OCI-LY7 (cell line): ENCODE measurements at regions not wholly inside any gene's neighbourhood (a gene's known extent, or its start where the extent isn't known, plus 50 kb on each side); places are given as distances from the start of the nearest gene placed in this dataset.

Experiments
- BruUV-seq: library from RNA; stranded (reverse); fragments of 400-500 nt; replicated peaks from 2 replicates; lab custom pipeline; 2021; lab: Mats Ljungman, UMichigan
- CTCF ChIA-PET: fragments of 300-600 bp; sonication (Branson Sonifier 250); formaldehyde crosslinking; loops from one replicate; lab custom pipeline; 2022; ENCODE audit warnings: antibody characterized with exemption; ENCODE audit not compliant: unreplicated experiment; lab: Charles Lee
- POLR2A ChIA-PET: fragments of 300-600 bp; sonication (Branson Sonifier 250); formaldehyde crosslinking; loops from one replicate; lab custom pipeline; 2022; ENCODE audit warnings: antibody characterized with exemption; lab: Charles Lee
- DNase-seq: peaks from one replicate; pipeline ENCODE4 v3.0.0-alpha.2; 2015; ENCODE audit warnings: low spot score
- H2AFZ ChIP-seq: fragments of 200-600 bp; sonication (generic), shearing (Covaris generic); 2 replicates; pipeline ENCODE4 v1.6.1; 2014; ENCODE audit warnings: mild to moderate bottlenecking, antibody characterized with exemption, low read length, moderate library complexity
- H3K27ac ChIP-seq: fragments of 200-600 bp; sonication (generic); 2 replicates; pipeline ENCODE4 v1.5.1; 2014; ENCODE audit warnings: mixed run types, low read depth, mild to moderate bottlenecking, moderate library complexity, low read length, inconsistent platforms; ENCODE audit not compliant: poor library complexity, severe bottlenecking
- H3K36me3 ChIP-seq: fragments of 200-600 bp; sonication (generic); 2 replicates; pipeline ENCODE4 v1.6.1; 2014; ENCODE audit warnings: mild to moderate bottlenecking, antibody characterized with exemption, low read length, moderate library complexity, mixed read lengths; ENCODE audit not compliant: insufficient read depth
- H3K4me1 ChIP-seq: fragments of 200-600 bp; sonication (generic); 2 replicates; pipeline ENCODE4 v1.5.1; 2014; ENCODE audit warnings: mild to moderate bottlenecking, low read length; ENCODE audit not compliant: insufficient read depth, poor library complexity, severe bottlenecking
- H3K4me2 ChIP-seq: fragments of 200-600 bp; sonication (generic); 2 replicates; pipeline ENCODE4 v1.6.1; 2014; ENCODE audit warnings: mild to moderate bottlenecking, low read length
- H3K4me3 ChIP-seq: fragments of 200-600 bp; sonication (generic); 2 replicates; pipeline ENCODE4 v1.5.1; 2014; ENCODE audit warnings: mild to moderate bottlenecking, low read depth, low read length; ENCODE audit not compliant: poor library complexity, severe bottlenecking
- H3K79me2 ChIP-seq: fragments of 200-600 bp; sonication (generic); 2 replicates; pipeline ENCODE4 v1.6.1; 2016; ENCODE audit warnings: low read depth, mild to moderate bottlenecking, low read length, moderate library complexity, mixed read lengths; ENCODE audit not compliant: insufficient read depth
- H3K9me2 ChIP-seq: fragments of 200-600 bp; sonication (generic); 2 replicates; pipeline ENCODE4 v1.6.1; 2016; ENCODE audit warnings: mild to moderate bottlenecking, low read length, mixed read lengths; ENCODE audit not compliant: insufficient read depth
- H3K9me3 ChIP-seq: fragments of 200-600 bp; sonication (generic); 2 replicates; pipeline ENCODE4 v1.6.1; 2014; ENCODE audit warnings: mild to moderate bottlenecking, mixed run types, low read length, mixed read lengths
- H4K20me1 ChIP-seq: fragments of 200-600 bp; sonication (generic); 2 replicates; pipeline ENCODE4 v1.6.1; 2014; ENCODE audit warnings: mild to moderate bottlenecking, antibody characterized with exemption, low read length, moderate library complexity, mixed read lengths; ENCODE audit not compliant: insufficient read depth
- CTCF ChIP-seq: fragments of 200-600 bp; sonication (generic); conservative IDR thresholded peaks from 2 replicates; pipeline ENCODE4 v1.5.1; 2014; ENCODE audit warnings: mild to moderate bottlenecking, antibody characterized with exemption, low read length, moderate library complexity, mixed read lengths
- EZH2phosphoT487 ChIP-seq: fragments of 200-600 bp; sonication (generic); IDR thresholded peaks from 2 replicates; pipeline ENCODE4 v1.6.1; 2018; ENCODE audit warnings: low read depth, borderline replicate concordance, mild to moderate bottlenecking, mixed run types, antibody characterized with exemption, low read length, moderate library complexity, mixed read lengths
- intact Hi-C: fragments of 100-400 bp; cut with micrococcal nuclease; formaldehyde crosslinking; loops from one replicate; pipeline ENCODE4 v1.10.0; 2022; ENCODE audit not compliant: unreplicated experiment

DNA sequence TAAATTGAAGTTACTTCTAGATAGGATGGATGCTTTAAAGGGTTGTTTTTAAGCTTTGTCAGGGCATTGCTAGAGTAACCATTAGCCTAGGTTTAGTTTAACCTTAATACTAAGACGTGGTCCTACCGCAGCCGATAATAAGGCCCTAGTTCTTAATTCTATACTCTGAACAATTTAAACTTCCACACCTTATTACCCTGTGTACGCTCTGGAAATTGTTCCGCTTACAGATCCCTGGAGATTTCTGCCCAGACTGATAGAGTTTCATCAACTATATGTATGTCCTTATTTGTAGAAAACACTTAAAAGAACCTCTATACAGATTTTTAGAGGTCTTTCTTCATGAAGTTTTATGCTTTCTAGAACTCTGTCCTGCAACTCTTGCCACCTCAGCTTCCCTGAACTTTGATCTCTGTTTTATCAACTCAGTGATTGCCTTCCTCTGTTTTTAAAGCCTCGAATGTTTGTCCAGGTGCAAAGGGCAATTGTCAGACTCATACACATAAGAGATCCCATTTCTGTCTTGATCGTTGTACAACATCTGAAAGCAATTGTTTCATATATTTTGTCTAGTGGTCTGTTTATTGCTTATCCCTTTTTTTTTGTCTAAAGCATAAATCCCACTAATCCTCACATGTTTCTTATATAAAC is 71.1 kb upstream of the VCX start:
- no peak overlapping the region for H3K4me2 ChIP-seq
- no TSS peak for BruUV-seq
- no peaks in the 10 kb centered on the region for H3K79me2 ChIP-seq
- no peak overlapping the region for H3K4me3 ChIP-seq
- CTCF ChIA-PET, result no interaction called here
- no peaks in the 10 kb centered on the region for H4K20me1 ChIP-seq
- TF ChIP-seq CTCF, result no peak
- TF ChIP-seq EZH2phosphoT487, result no peak
- no peak for DNase-seq
- H3K9me3 ChIP-seq, result no peaks in the 10 kb centered on the region
- no peaks in the 10 kb centered on the region for H3K4me1 ChIP-seq
- no peak overlapping the region for H3K27ac ChIP-seq
- POLR2A ChIA-PET, result no interaction called here
- H2AFZ ChIP-seq, result no peak overlapping the region
- no peaks in the 10 kb centered on the region for H3K9me2 ChIP-seq
- intact Hi-C loops, result no loop called here
- no peaks in the 10 kb centered on the region for H3K36me3 ChIP-seq

- no peaks in the 10 kb centered on the region for H4K20me1 ChIP-seq
- H3K9me2 ChIP-seq, result no peaks in the 10 kb centered on the region
- ChIA-PET POLR2A (no interaction called here), CTCF (no interaction called here)
- no peaks in the 10 kb centered on the region for H3K36me3 ChIP-seq
- H3K4me1 ChIP-seq, result no peaks in the 10 kb centered on the region
- BruUV-seq, result no TSS peak
- no peaks in the 10 kb centered on the region for H3K79me2 ChIP-seq
- no peak overlapping the region for H3K4me2 ChIP-seq
- no peak overlapping the region for H3K4me3 ChIP-seq
- intact Hi-C loops, result no loop called here
- H3K27ac ChIP-seq, result no peak overlapping the region
- no peak for DNase-seq
- no peaks in the 10 kb centered on the region for H3K9me3 ChIP-seq
- TF ChIP-seq CTCF (no peak), EZH2phosphoT487 (no peak)
- no peak overlapping the region for H2AFZ ChIP-seq
Observed at GRCh38 chrX:7759830-7760229, 83.1 kb upstream of the VCX start.

GRCh38 chrX:7746856-7747255 is 96.1 kb upstream of the VCX start:
- ChIA-PET CTCF (no interaction called here), POLR2A (no interaction called here)
- no peaks in the 10 kb centered on the region for H3K36me3 ChIP-seq
- no peaks in the 10 kb centered on the region for H4K20me1 ChIP-seq
- no peaks in the 10 kb centered on the region for H3K9me2 ChIP-seq
- no peak overlapping the region for H3K27ac ChIP-seq
- H3K79me2 ChIP-seq, result no peaks in the 10 kb centered on the region
- intact Hi-C loops, result no loop called here
- BruUV-seq, result no TSS peak
- H3K9me3 ChIP-seq, result no peaks in the 10 kb centered on the region
- no peaks in the 10 kb centered on the region for H3K4me1 ChIP-seq
- no peak overlapping the region for H2AFZ ChIP-seq
- no peak overlapping the region for H3K4me2 ChIP-seq
- no peak for TF ChIP-seq CTCF
- no peak for TF ChIP-seq EZH2phosphoT487
- no peak overlapping the region for H3K4me3 ChIP-seq
- DNase-seq, result no peak
